ENCODE measurements at regions not wholly inside any gene's neighbourhood (a gene's known extent, or its start where the extent isn't known, plus 50 kb on each side); places are given as distances from the start of the nearest gene placed in this dataset.

- ATAC-seq (ENCODE audit: low read depth) = peak; percentile 91
- H3K79me1 ChIP-seq (ENCODE audit: low read depth in 1 of 2, low read length in 2 of 2) = no peaks in the 10 kb centered on the region
- no peak overlapping the region for H3K56ac ChIP-seq (ENCODE audit: extremely low read depth, insufficient read depth, low read length)
- H3K23ac ChIP-seq (ENCODE audit: low read depth, low read length) = no peak overlapping the region
- DNase-seq = peak; percentile 65
- H3K18ac ChIP-seq (ENCODE audit: low read depth, low read length) = no peak overlapping the region
- H3K36me3 ChIP-seq (ENCODE audit: control insufficient read depth, insufficient read depth, low read length) = no peaks in the 10 kb centered on the region
- H3K9ac ChIP-seq (ENCODE audit: low read depth, low read length) = no peak overlapping the region
- H4K91ac ChIP-seq (ENCODE audit: insufficient read depth, low read depth, low read length) = 0 out of 2 replicates have a peak overlapping the region, but pooled peaks have one; percentile 2
- BruUV-seq (replicated peaks) = no TSS peak
- no peak overlapping the region for H3K4me3 ChIP-seq (ENCODE audit: insufficient read depth, low read depth, low read length)
- H3K4me2 ChIP-seq (ENCODE audit: low read depth, low read length) = no peak overlapping the region
- H4K8ac ChIP-seq (ENCODE audit: low read depth in 2 of 2, low read length in 2 of 2) = no peak overlapping the region
- no peak overlapping the region for H2AK5ac ChIP-seq (ENCODE audit: low read depth, low read length)
- no peaks in the 10 kb centered on the region for H3K9me1 ChIP-seq (ENCODE audit: insufficient read depth, low read length)
- H2AFZ ChIP-seq (replicated peaks; ENCODE audit: low read length, poor library complexity) = no peak overlapping the region
- TF ChIP-seq SMC3 (IDR thresholded peaks at IDR 0.05; ENCODE audit: low read depth, low read length) (no peak), CTCF (conservative IDR thresholded peaks at IDR 0.05; ENCODE audit: low read depth, low read length) (no peak), BHLHE40 (IDR thresholded peaks at IDR 0.05; ENCODE audit: low read depth, low read length) (no peak), FOS (IDR thresholded peaks at IDR 0.05; ENCODE audit: low read depth, low read length) (peak; percentile 64; the same call in 1 of the 2 replicates)
- no peak overlapping the region; the same call in 1 of the 2 replicates for H3K4ac ChIP-seq (ENCODE audit: low read depth, low read length)
- CTCF ChIA-PET = no interaction called here
- 0 out of 2 replicates have a peak overlapping the region, but pooled peaks have one; percentile 3 for H2BK120ac ChIP-seq (ENCODE audit: low read depth, low read length)
- intact Hi-C loops (cut with micrococcal nuclease) = no loop called here
- no peak overlapping the region for H2BK20ac ChIP-seq (ENCODE audit: low read depth, low read length)
- H3K14ac ChIP-seq (replicated peaks; ENCODE audit: low read depth, low read length) = no peak overlapping the region
- in situ Hi-C loops (cut with MboI; ENCODE audit: low sequenced_read_pairs) = no loop called here
- dilution Hi-C loops (cut with HindIII; ENCODE audit: low sequenced_read_pairs, unreplicated experiment) = no loop called here
- no peak overlapping the region for H2AK9ac ChIP-seq (replicated peaks; ENCODE audit: low read depth, low read length, poor library complexity)
- no peaks in the 10 kb centered on the region for H4K20me1 ChIP-seq (ENCODE audit: insufficient read depth, low read length)
- H4K5ac ChIP-seq (ENCODE audit: low read depth, low read length) = no peak overlapping the region
- no CpG with 5 or more reads among the region's 1 CpG for WGBS, 2 experiments (ENCODE audit: extremely low coverage in 2 of 2, insufficient read length in 1 of 2)
- no peaks in the 10 kb centered on the region for H3K27me3 ChIP-seq (ENCODE audit: control insufficient read depth, insufficient read depth, low read length)
- H3K27ac ChIP-seq (ENCODE audit: insufficient read depth, low read length) = no peak overlapping the region
- no peaks in the 10 kb centered on the region for H3K9me3 ChIP-seq (ENCODE audit: control insufficient read depth, insufficient read depth, low read length)
- H2BK15ac ChIP-seq (ENCODE audit: low read depth, low read length) = no peak overlapping the region
- POLR2A ChIA-PET (ENCODE audit: unreplicated experiment) = interaction anchor here (0.5 kb wide), 1 partner anchor 9 kb away, joined by 3 read pairs; no protein-coding TSS in a partner anchor
- H2BK5ac ChIP-seq (ENCODE audit: low read depth, low read length, poor library complexity, severe bottlenecking) = peak overlapping the region; percentile 74
- H3K4me1 ChIP-seq (ENCODE audit: control insufficient read depth, insufficient read depth, low read length) = peaks cover 3% of the 10 kb centered on the region; the same call in 1 of the 2 replicates
These were observed 2227.9 kb upstream of the PCDH20 start for GRCh38 chr13:63643543-63643942.
